ENCODE measurements at regions not wholly inside any gene's neighbourhood (a gene's known extent, or its start where the extent isn't known, plus 50 kb on each side); places are given as distances from the start of the nearest gene placed in this dataset.

DNA sequence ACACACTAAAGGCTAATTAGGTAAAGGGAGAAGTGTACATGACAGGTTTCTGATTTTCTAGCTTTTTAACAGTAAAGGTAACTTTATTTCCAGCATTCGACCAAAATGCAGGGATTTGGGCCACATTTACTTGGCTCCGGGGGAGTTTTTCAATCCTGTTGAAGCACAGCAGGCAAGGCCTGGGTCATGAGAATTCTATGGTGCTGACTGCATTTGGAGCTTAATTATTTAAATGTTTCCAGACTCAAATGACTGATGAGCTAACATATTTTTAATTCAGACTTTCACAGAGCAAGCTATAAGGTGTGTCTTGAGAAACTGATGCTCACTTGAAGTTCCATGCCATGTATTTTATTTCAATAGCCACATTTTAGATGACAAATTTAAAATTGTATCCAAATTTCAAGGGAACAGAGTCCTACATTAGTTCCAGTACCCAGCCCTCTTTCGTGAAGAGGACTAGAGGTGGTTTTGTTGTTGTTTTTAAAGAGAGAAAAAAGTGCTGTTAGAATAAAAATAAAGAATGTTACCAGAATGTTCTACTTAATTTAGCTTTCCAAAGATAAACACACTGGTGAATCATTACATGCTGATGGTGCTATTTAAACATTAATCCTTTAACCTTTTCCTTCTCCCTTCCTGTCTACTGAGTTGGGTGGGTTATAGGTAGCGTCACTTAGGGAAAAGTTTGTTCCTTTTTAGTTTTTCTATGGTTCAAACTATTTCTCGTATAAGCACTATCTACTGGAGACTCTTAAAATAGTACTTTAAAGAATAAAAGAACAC, 82.3 kb upstream of the PHACTR2 start:
- no peak for DNase-seq (ENCODE audit: low read depth in 2 of 2, low spot score in 1 of 2)

DNA sequence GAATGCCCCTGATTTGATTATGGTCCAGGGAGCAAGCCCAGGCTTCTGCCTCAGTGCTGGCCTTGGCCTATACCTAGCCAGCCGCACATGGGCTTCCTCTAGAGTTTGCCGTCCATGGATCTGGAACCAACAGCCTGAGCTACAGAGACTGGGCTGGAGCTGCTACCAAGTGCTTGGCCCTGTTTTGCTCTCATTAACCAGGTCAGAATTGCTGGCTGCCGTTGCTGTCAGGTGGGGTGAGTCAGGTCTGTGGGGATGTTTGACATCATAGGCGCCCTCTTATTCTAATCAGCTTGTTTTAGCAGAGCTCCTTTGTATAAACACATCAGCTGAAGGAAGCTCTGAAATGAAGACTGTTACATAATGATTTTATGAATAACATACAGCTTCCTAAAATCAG, 83.1 kb upstream of the PHACTR2 start:
- DNase-seq (ENCODE audit: low read depth in 2 of 2, low spot score in 1 of 2), result no peak

GRCh38 chr6:143592335-143592734, 80.8 kb upstream of the FUCA2 start:
- no peak for DNase-seq (ENCODE audit: low read depth in 2 of 2, low spot score in 1 of 2)

DNA sequence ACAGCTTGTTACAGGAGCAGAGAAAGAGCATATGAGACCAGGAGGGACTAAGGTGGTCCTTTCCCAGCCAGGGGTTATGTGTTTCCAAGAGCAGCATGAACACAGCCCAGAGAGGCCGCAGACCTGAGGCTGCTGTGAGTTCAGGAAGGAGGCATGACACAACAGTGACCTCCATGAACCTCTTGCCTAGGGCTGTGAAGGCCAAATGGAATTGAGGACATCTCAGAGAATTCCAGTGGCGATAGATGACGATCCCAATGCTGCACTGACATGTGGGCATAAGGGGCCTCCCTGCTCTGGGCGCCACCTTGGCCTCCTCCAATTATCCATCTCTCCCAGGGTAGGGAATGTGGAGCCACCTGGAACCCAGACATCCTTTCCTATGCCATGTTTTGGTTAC, 79.9 kb upstream of the FUCA2 start:
- DNase-seq (ENCODE audit: low read depth in 2 of 2, low spot score in 1 of 2), result no peak

- DNase-seq (ENCODE audit: low read depth in 2 of 2, low spot score in 1 of 2), result no peak
Observed at GRCh38 chr6:143589162-143589561, 77.6 kb upstream of the FUCA2 start.

DNA sequence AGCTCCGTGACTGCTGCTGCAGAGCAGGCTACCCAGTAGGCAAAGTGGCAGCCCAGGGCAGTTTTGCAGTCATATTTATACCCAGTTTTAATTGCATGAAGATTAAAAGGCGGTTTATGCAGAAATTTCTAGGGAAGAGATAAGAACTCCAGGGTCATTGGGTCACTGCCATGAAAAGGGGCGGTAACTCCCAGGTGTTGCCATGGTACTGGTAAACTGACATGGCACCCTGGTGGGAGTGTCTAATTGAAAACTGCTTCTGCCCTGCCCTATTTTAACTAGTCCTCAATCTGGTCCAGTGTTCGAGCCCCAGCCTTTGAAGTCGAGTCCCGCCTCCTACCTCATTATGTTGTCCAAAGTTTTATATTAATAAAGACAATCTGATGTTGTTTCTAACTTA, 75.0 kb upstream of the FUCA2 start:
- DNase-seq (ENCODE audit: low read depth in 2 of 2, low spot score in 1 of 2), result no peak

DNA sequence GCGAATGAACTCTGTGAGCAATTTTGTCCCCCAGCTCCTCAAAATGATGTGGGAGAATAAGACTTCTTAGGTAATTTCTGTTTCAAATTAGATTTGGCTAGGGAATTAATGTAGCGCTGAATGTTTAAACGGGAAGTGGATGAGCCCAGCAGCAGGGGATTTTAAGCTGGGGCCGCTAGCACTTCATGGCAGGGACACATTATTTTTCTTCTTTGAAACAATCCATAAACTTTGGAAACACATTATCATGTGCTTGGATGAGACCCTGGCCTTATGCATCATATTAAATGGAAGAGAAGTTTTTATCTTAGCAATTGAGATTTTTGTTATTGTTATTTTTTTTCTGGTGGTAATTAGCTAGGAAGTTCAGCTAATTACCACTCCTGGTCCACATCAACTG, 74.2 kb upstream of the FUCA2 start:
- DNase-seq (ENCODE audit: low read depth in 2 of 2, low spot score in 1 of 2), result no peak

DNA sequence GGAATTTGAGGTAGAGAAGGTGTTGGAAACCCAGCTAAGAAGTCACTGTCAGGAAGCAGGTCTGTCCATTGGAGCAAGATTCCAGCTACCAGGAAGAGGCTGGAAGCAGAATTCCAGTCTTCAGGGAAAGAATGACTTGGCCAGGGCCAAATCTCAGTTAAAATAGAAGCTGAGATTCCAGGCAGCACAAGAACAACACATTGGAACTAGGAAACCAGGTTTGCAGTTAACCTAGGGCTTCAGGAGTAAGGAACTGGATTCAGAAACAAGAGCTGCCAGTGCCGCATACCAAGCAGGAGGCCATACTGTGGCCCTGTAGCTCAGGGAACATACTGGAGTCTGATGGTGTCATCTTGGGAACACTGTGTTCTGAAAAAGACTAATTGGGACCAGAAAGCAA, 73.7 kb upstream of the FUCA2 start:
- no peak for DNase-seq (ENCODE audit: low read depth in 2 of 2, low spot score in 1 of 2)

- DNase-seq (ENCODE audit: low read depth in 2 of 2, low spot score in 1 of 2), result no peak
Observed at GRCh38 chr6:143583542-143584327, 72.2 kb upstream of the FUCA2 start.

DNA sequence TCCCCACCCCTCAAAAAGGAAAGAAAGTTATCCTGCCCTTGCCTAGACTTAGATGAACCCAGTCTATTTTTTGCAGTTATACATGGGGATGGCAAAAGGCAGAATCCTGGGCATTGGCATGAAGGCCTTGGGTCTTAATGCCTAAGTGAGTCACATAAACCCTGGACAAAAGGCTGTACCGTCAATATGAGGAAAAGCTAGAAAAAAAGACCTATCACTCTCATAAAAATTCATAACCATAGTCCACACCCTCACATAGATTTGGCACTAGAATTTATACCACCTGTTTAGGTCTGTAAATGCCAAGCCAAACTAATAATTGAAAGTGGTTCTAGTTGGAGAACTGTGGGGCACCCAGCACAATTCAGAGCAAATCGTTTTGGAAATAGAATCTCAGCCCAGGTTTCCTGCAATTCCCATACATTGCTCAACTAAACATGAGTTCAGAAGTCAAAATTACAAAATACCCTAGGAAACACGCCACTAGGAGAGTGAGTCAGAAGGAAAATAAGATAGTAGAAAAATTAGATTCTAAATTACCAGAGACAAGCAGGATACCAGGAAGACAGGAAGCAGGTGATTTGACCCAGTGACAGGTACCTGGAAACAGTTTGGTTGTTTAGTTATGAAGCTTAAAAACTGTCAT, 70.4 kb upstream of the FUCA2 start:
- DNase-seq (ENCODE audit: low read depth in 2 of 2, low spot score in 1 of 2), result no peak

- no peak for DNase-seq (ENCODE audit: low read depth in 2 of 2, low spot score in 1 of 2)
Observed at GRCh38 chr6:143579703-143580102, 68.2 kb upstream of the FUCA2 start.

DNA sequence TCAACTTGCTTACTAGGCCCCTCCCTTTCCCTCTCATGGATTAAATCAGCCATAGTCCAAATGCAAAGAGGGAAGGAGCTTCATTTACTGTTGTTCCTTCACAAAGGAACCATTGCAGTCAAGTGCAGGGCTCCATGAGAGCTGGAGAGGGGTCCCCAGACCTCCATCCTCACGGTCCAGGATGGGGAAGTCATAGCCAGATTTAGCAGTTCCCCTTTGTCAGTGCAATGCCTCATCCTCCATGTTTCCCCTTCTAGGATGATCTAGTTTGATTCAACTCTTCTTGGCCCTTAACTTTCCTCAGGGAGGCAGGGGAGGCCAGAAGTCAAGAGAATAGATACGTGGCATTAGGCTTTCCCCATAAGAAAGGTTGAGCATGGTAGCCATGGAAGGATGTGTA, 66.5 kb upstream of the FUCA2 start:
- no peak for DNase-seq (ENCODE audit: low read depth in 2 of 2, low spot score in 1 of 2)

DNA sequence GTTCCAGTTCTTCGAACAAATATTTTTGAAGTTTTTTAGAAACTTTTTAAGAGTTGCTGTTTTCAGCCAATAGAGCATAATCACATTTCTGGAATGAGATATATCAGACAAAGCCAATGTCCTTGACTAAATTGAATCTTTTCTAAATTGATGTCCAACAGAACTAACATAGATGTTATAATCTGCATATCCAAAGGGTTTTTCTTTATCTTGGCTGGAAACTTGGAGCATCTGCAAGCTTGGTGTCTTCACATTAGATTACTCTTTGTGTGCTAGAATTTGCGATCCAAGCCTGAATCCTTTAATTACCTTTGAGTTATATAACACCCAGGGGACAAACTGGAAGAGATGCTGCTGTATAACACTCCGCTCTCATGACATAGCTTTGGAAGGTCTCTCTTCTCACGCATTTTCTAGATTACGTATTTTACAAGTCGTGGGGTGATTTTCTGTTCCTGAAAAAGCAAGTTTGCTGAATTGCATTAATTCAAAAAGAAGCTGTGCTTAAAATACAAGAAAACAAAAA, 64.4 kb upstream of the FUCA2 start:
- no peak for DNase-seq (ENCODE audit: low read depth in 2 of 2, low spot score in 1 of 2)

- DNase-seq (ENCODE audit: low read depth in 2 of 2, low spot score in 1 of 2), result peak in 1 of 2 donors; percentile 11
Observed at GRCh38 chr6:143575440-143575839, 63.9 kb upstream of the FUCA2 start.

- DNase-seq (ENCODE audit: low read depth in 2 of 2, low spot score in 1 of 2), result no peak
Observed at GRCh38 chr6:143570147-143570853, 58.8 kb upstream of the FUCA2 start.

- no peak for DNase-seq (ENCODE audit: low read depth in 2 of 2, low spot score in 1 of 2)
Observed at GRCh38 chr6:143569040-143569439, 57.5 kb upstream of the FUCA2 start.

GRCh38 chr6:143564484-143565017, 53.0 kb upstream of the FUCA2 start:
- no peak for DNase-seq (ENCODE audit: low read depth in 2 of 2, low spot score in 1 of 2)

DNA sequence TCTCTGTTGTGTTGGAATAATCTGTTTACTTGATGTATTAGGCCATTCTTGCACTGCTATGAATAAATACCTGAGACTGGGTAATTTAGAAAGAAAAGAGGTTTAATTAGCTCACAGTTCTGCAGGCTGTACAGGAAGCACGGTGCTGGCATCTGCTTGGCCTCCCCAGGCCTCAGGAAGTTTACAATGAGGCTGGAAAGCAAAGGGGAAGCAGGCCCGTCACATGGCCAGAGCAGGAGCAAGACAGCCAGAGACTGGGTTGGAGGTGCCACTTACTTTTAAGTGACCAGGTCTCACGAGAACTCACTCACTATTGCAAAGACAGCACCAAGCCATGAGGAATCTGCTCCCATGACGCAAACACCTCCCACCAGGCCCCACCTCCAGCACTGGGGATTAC, 50.6 kb upstream of the FUCA2 start:
- DNase-seq (ENCODE audit: low read depth in 2 of 2, low spot score in 1 of 2), result no peak
